T-helper 17 cell (primary cell): ENCODE measurements at regions not wholly inside any gene's neighbourhood (a gene's known extent, or its start where the extent isn't known, plus 50 kb on each side); places are given as distances from the start of the nearest gene placed in this dataset.
"Not testable (repeated sequence)": the region's sequence is repeated elsewhere in the genome, so short reads cannot be mapped to it uniquely, and the experiment has no call there.

ENCODE experiments used
- ATAC-seq: fragments of 150-1000 bp; cut with Tn5 transposase; 2 replicates; pipeline ENCODE4 v1.10.0; 2021; ENCODE audit warnings: mild to moderate bottlenecking, moderate library complexity
- DNase-seq, 3 donors: peaks; one replicate each; pipeline versions ENCODE4 v3.0.0 to v3.0.0-alpha.2; 2020 to 2021
- H3K9me3 ChIP-seq: one replicate; pipeline ENCODE4 v1.7.0; 2013; ENCODE audit warnings: low read length, mild to moderate bottlenecking; ENCODE audit not compliant: control insufficient read depth, poor library complexity, severe bottlenecking
- H3K27ac Mint-ChIP-seq: one replicate; pipeline ENCODE4 v1.8.0; 2022; ENCODE audit warnings: mild to moderate bottlenecking, moderate library complexity, mixed read lengths
- H3K27me3 Mint-ChIP-seq: one replicate; pipeline ENCODE4 v1.8.0; 2022; ENCODE audit warnings: mixed read lengths
- H3K36me3 Mint-ChIP-seq: one replicate; pipeline ENCODE4 v1.8.0; 2022; ENCODE audit warnings: low read depth, mixed read lengths
- H3K4me1 Mint-ChIP-seq: one replicate; pipeline ENCODE4 v1.8.0; 2022; ENCODE audit warnings: mild to moderate bottlenecking, mixed read lengths
- H3K4me3 Mint-ChIP-seq: one replicate; pipeline ENCODE4 v1.8.0; 2022; ENCODE audit warnings: mild to moderate bottlenecking, moderate library complexity, mixed read lengths

DNA sequence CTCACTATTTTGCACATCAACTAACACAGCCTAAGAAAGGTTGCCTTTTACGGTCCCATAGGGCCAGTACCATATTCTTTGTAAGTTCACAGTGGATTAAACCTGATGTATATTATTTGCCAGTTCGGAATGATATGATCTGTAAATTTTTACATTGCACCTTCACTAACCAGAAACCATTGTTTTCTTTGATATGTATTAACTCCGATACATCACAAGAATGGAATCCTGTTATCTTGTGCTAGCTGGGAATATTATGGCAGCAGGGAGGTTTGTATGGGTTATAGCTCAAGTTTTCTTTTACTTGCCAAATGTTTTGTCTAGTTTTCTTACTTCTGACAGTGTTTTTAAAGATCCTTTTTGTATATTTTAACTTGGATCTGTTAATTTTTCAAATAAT is 51.4 kb upstream of the S1PR1 start:
- ATAC-seq (no peak), DNase-seq (no peak)
- H3K27ac Mint-ChIP-seq, result no peak overlapping the region
- H3K4me3 Mint-ChIP-seq, result no peak overlapping the region
- H3K4me1 Mint-ChIP-seq, result peaks cover 21% of the 10 kb centered on the region
- no peaks in the 10 kb centered on the region for H3K9me3 ChIP-seq
- H3K27me3 Mint-ChIP-seq, result no peaks in the 10 kb centered on the region
- no peaks in the 10 kb centered on the region for H3K36me3 Mint-ChIP-seq

DNA sequence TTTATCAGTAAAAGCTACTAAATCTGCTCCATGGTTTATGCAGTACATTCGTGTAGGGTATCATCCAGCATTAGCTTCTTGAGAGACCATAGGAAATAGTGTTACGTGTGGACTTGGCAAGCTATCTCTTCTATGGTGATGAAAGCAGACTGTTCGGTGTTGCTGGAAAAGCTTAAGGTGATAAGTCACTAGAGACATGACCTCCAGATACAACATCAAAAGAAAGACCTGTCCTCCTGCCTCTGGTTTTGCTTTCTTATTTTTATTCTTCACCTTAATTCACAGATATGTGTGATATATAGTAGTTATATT is 53.5 kb upstream of the S1PR1 start:
- H3K4me1 Mint-ChIP-seq, result peaks cover 33% of the 10 kb centered on the region
- ATAC-seq (no peak), DNase-seq (no peak)
- no peaks in the 10 kb centered on the region for H3K27me3 Mint-ChIP-seq
- no peak overlapping the region for H3K27ac Mint-ChIP-seq
- H3K4me3 Mint-ChIP-seq, result no peak overlapping the region
- H3K36me3 Mint-ChIP-seq, result no peaks in the 10 kb centered on the region
- no peaks in the 10 kb centered on the region for H3K9me3 ChIP-seq

DNA sequence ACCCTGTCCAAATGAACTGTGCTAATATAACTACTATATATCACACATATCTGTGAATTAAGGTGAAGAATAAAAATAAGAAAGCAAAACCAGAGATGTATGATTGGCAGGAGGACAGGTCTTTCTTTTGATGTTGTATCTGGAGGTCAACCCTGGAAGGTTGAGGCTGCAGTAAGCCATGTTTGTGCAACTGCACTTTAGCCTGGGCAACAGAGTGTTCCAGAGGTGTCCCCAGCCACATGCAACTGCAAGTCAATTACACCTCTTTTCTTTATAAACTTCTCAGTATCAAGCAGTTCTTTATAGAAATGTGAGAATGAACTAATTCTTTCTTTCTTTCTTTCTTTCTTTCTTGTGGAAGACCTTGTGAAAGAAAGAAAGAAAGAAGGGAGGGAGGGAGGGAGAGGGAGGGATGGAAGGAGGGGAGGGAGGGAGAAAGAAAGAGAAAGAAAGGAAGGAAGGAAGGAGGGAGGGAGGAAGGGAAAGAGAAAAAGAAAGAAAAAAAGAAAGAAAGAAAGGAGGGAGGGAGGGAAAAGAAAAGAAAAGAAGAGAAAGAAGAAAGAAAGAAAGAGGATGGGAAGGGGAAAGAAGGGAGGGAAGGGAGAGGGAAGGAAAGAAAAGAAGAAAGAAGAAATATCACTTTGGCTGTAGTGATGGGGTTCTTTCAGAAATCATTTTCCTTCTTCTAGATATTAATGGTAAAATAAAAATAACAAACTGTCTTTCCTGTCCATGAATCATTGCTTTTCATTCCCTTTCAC is 54.0 kb upstream of the S1PR1 start:
- ATAC-seq (no peak), DNase-seq (no peak)
- Mint-ChIP-seq H3K4me1 (peaks cover 34% of the 10 kb centered on the region), H3K27ac (peak overlapping the region; percentile 34), H3K36me3 (no peaks in the 10 kb centered on the region), H3K27me3 (no peaks in the 10 kb centered on the region), H3K4me3 (no peak overlapping the region)
- no peaks in the 10 kb centered on the region for H3K9me3 ChIP-seq

DNA sequence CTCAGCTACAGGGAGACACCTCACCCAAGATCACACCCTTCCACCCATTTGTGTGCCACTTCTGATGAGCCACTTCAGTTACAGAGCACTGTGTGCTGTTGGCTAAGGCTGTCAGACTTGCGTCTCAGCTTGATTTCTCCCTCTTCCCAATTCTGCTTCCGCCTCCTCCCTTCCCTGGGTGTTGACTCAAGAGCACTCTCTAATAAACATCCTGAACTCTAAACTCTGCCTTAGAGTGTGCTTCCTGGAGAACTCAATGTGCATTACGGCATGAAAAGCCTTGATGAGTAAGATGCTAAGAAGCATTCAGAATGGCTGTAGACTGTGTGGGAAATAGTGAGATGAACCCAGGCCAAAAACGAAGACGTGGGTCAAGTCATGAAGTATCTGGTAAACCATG is 54.9 kb upstream of the S1PR1 start:
- peak overlapping the region; percentile 34 for H3K27ac Mint-ChIP-seq
- no peaks in the 10 kb centered on the region for H3K36me3 Mint-ChIP-seq
- H3K27me3 Mint-ChIP-seq, result no peaks in the 10 kb centered on the region
- ATAC-seq, result no peak
- H3K9me3 ChIP-seq, result no peaks in the 10 kb centered on the region
- peaks cover 32% of the 10 kb centered on the region for H3K4me1 Mint-ChIP-seq
- DNase-seq, result no peak
- H3K4me3 Mint-ChIP-seq, result no peak overlapping the region

DNA sequence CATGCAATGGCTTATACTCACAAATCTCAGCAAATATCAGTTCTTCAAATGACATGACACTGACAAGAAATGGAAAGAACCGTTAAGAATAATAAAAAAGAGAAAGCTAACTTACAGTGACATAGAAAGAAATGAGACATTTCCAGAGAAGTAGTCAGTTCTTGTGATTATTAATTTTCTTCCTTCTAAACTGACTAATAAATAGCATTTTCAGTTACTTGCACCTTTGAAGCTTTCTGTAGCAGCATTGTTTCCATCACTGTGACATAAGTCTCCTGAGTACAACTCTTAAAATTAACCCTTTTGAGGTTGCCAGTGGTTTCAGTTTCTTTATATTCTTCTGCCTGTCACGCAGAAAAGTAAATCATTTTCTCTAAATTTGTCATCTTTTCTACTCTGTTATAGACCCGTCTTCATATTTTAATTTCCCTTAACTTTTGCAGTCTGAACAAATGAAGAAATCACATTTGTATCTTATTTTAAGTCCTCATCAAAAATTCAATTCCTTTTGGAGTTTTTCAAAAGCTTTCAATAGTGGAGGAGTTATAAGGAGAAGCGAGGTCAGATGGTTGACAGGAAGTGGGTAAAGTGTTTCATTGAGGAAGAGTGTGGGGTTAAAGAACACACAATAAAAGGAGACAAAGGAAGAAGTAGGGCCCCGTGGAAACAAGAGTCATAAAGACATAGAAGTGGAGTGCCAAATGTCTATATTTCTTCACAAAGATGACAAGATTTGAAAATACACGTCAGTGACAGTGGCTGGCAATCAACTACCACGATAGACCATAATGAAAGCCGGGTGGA is 57.9 kb upstream of the S1PR1 start:
- H3K27me3 Mint-ChIP-seq, result no peaks in the 10 kb centered on the region
- no peaks in the 10 kb centered on the region for H3K36me3 Mint-ChIP-seq
- H3K27ac Mint-ChIP-seq, result peak overlapping the region; percentile 88
- H3K4me3 Mint-ChIP-seq, result peak overlapping the region; percentile 80
- H3K9me3 ChIP-seq, result no peaks in the 10 kb centered on the region
- peaks cover 24% of the 10 kb centered on the region for H3K4me1 Mint-ChIP-seq
- peak; percentile 64 for ATAC-seq
- DNase-seq, result no peak

DNA sequence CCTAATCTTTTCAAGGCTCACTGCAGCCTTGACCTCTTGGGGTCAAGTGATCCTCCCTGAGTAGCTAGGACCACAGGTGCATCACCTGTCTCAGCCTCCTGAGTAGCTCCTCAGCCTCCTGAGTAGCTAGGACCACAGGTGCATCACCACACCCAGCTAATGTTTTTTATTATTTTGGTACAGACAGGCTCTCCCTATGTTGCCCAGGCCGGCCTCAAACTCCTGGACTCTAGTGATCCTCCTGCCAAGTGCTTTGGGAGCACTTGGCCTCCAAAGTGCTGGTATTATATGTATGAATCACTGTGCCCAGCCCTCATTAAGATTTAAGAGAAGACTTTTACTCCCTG is 58.5 kb upstream of the S1PR1 start:
- no peaks in the 10 kb centered on the region for H3K27me3 Mint-ChIP-seq
- H3K36me3 Mint-ChIP-seq, result no peaks in the 10 kb centered on the region
- no peaks in the 10 kb centered on the region for H3K9me3 ChIP-seq
- ATAC-seq, result peak; percentile 12
- no peak for DNase-seq
- no peak overlapping the region for H3K4me3 Mint-ChIP-seq
- H3K4me1 Mint-ChIP-seq, result peaks cover 22% of the 10 kb centered on the region
- H3K27ac Mint-ChIP-seq, result peak overlapping the region; percentile 88

DNA sequence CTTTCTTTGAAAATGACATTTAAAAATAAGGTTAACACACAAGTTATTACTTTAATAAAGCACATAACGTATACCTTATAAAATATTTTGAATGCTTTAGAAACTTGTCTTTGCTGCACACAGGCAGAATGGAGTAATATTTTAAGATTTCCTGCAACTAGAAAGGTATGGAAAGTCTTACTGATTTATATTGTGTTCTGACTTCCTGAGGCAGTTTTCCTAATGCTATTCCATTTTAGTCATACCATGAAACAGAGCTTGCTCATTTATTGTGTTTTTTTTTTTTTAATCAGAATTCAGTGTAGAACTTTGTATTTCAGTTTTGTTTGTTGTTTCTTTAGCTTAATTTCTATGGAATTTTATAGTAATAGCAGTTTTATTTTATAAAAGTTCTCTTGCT is 60.9 kb upstream of the S1PR1 start:
- H3K4me1 Mint-ChIP-seq, result peaks cover 19% of the 10 kb centered on the region
- H3K36me3 Mint-ChIP-seq, result no peaks in the 10 kb centered on the region
- ATAC-seq (no peak), DNase-seq (no peak)
- H3K27me3 Mint-ChIP-seq, result no peaks in the 10 kb centered on the region
- peak overlapping the region; percentile 27 for H3K27ac Mint-ChIP-seq
- no peak overlapping the region for H3K4me3 Mint-ChIP-seq
- no peaks in the 10 kb centered on the region for H3K9me3 ChIP-seq

DNA sequence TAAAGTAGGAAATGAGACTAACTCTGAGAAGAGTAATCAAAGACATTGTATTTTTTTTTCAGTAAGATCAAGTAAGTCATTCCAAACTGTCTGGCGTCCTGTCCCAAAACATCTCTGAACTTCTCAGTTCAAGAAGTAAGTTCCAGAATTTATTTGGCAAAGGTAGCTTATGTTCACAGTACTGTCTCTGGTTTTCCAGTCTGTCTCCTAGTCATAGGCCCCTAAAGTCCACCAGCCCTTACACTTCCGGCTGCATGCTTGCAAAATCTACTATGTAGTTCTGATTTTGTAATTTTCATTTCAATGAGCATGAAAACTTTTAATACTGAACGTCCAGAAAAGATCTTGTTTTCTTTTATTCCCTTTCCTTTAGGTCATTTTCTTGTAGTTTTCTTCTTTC is 61.4 kb upstream of the S1PR1 start:
- peaks cover 19% of the 10 kb centered on the region for H3K4me1 Mint-ChIP-seq
- no peak overlapping the region for H3K27ac Mint-ChIP-seq
- no peak overlapping the region for H3K4me3 Mint-ChIP-seq
- H3K27me3 Mint-ChIP-seq, result no peaks in the 10 kb centered on the region
- no peaks in the 10 kb centered on the region for H3K9me3 ChIP-seq
- no peaks in the 10 kb centered on the region for H3K36me3 Mint-ChIP-seq
- no peak for ATAC-seq
- no peak for DNase-seq

DNA sequence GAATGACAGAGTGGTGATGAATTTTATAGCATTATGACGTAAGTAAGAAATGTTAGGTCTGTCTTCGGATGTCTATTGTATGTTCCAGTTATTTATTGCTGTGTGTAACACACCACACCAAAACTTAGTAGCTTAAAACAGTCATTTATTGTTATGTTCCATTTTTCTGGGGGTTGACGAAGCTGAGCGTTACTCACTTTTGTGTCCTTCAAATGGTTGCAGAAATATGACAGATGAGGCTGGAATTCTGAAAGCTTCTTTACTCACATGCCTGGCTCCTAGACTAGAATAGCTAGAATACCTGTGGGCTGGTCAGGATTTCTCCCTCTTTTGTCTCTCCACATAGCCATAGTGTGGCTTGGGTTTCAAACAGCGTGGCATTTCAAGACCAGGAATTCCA is 62.1 kb upstream of the S1PR1 start:
- ATAC-seq, result no peak
- no peak overlapping the region for H3K4me3 Mint-ChIP-seq

DNA sequence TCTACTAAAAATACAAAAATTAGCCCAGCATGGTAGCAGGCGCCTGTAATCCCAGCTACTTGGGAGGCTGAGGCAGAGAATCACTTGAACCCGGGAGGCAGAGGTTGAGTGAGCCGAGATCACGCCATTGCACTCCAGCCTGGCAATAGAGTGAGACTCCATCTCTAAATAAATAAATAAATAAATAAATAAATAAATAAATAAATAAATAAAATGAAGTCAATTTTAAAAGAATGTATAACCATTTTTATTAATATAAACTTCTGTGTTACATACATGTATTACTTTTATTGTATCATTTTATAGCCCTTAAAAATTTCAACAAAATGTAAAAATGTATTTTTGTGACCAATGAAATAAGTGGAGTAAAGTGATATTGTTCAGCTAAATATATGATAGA is 62.5 kb upstream of the S1PR1 start:
- H3K9me3 ChIP-seq, ATAC-seq, H3K36me3 Mint-ChIP-seq, H3K27ac Mint-ChIP-seq, H3K4me3 Mint-ChIP-seq, H3K27me3 Mint-ChIP-seq, DNase-seq: not testable (repeated sequence)
- H3K4me1 Mint-ChIP-seq, result peaks cover 11% of the 10 kb centered on the region

More for the DNA sequence above, 62.1 kb upstream of the S1PR1 start:
- Mint-ChIP-seq H3K36me3 (no peaks in the 10 kb centered on the region), H3K27ac (no peak overlapping the region), H3K4me1 (peaks cover 14% of the 10 kb centered on the region), H3K27me3 (no peaks in the 10 kb centered on the region)
- no peak for DNase-seq
- no peaks in the 10 kb centered on the region for H3K9me3 ChIP-seq

DNA sequence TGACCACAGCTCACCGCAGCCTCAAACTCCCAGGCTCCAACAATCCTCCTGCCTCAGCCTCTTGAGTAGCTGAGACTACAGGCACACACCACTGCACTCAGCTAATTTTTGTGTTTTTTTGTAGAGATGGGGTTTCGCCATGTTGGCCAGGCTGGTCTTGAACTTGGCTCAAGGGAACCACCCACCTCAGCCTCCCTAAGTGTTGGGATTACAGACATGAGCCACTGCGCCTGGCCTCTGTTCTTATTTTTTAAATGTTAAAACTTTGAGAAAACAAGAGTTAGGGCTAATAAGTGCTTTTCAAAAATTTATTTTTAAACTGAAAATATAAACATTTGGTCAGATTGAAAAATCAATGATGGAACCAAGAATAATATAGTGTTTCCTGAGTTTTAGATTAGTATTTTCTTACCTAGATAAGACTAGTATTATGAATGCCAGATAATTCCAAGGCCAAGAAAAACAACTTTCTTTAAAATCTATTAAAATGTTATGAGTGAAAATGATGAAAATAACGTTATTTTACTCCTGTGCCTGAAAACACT is 66.2 kb upstream of the S1PR1 start:
- Mint-ChIP-seq H3K27ac (no peak overlapping the region), H3K27me3 (no peaks in the 10 kb centered on the region), H3K36me3 (no peaks in the 10 kb centered on the region), H3K4me3 (no peak overlapping the region), H3K4me1 (no peaks in the 10 kb centered on the region)
- no peak for ATAC-seq
- DNase-seq, result no peak
- H3K9me3 ChIP-seq, result no peaks in the 10 kb centered on the region

DNA sequence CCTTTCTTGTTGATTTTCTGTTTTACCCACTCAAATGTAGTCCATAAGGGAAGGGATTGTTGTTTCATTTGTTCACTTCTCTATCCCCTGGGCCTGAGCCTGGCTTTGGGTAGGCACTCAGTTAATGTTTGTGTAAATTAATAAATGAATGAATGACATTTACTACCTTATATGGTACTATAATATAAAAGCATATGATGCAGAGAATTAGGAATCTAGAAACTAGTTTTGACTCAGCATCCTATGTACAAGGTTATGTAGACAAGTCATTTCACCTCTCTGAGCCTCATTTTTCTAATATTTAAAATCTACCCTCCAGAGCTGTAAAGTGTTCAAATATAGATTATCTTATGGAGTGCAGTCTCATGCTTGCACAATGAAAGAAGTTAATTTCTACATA is 68.9 kb upstream of the S1PR1 start:
- no peaks in the 10 kb centered on the region for H3K4me1 Mint-ChIP-seq
- H3K36me3 Mint-ChIP-seq, result no peaks in the 10 kb centered on the region
- H3K27me3 Mint-ChIP-seq, result no peaks in the 10 kb centered on the region
- no peak overlapping the region for H3K4me3 Mint-ChIP-seq
- no peak overlapping the region for H3K27ac Mint-ChIP-seq
- DNase-seq, result no peak
- H3K9me3 ChIP-seq, result no peaks in the 10 kb centered on the region
- no peak for ATAC-seq

DNA sequence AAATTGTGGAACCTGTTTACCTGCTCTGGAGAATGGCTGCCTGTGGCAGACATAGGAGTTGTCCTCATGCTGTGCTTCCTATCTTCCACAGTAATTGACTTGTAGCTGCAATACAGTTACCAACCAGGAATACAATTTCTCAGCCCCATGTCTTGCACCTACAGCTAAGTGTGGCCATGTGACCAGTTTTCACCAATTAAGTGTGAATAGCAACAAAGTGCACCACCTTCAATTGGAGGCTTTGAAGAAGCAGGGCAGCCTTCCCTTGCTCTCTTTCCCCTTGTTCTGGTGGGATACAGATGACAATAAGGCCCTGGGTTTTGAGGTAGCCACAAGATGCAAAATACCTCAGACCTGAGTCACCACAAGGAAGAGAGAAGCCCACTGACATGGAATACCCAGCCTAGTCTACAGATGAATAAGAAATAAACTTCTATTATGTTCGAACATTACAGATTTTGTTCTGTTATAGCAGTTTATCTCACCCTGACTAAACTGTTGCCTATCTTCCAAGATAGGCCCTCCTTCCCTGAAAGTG is 70.2 kb upstream of the S1PR1 start:
- no peaks in the 10 kb centered on the region for H3K36me3 Mint-ChIP-seq
- no peak for ATAC-seq
- H3K27me3 Mint-ChIP-seq, result no peaks in the 10 kb centered on the region
- no peaks in the 10 kb centered on the region for H3K9me3 ChIP-seq
- no peaks in the 10 kb centered on the region for H3K4me1 Mint-ChIP-seq
- H3K27ac Mint-ChIP-seq, result no peak overlapping the region
- DNase-seq, result no peak
- H3K4me3 Mint-ChIP-seq, result no peak overlapping the region
